Vagina (tissue), 2 donors: ENCODE measurements at regions not wholly inside any gene's neighbourhood (a gene's known extent, or its start where the extent isn't known, plus 50 kb on each side); places are given as distances from the start of the nearest gene placed in this dataset.

ENCODE experiments used
- CTCF ChIP-seq, 3 experiments: fragments of 450-650 bp in 2 of 3; fragments of 200-600 bp in 1 of 3; sonication (generic) in 1 of 3; IDR thresholded peaks; one replicate each; pipeline ENCODE4 v1.5.1; 2017 to 2019; ENCODE audit warnings: antibody characterized with exemption in 3 of 3, mild to moderate bottlenecking in 2 of 3, moderate library complexity in 2 of 3
- POLR2A ChIP-seq, 2 donors: fragments of 450-650 bp; IDR thresholded peaks; one replicate each; pipeline ENCODE4 v1.6.1; 2017; ENCODE audit warnings: antibody characterized with exemption in 2 of 2, mild to moderate bottlenecking in 2 of 2, moderate library complexity in 2 of 2
- POLR2AphosphoS5 ChIP-seq, 2 donors: sonication (generic); formaldehyde crosslinking; IDR thresholded peaks; one replicate each; pipeline ENCODE4 v1.9.0; 2017; ENCODE audit warnings: antibody characterized with exemption in 2 of 2, mild to moderate bottlenecking in 2 of 2, low read depth in 1 of 2; ENCODE audit not compliant: insufficient read depth in 1 of 2

GRCh38 chr3:95351158-95351557, 1288.3 kb downstream of the NSUN3 start:
- TF ChIP-seq CTCF (IDR thresholded peaks at IDR 0.05) = no peak
- no peak for TF ChIP-seq POLR2A (IDR thresholded peaks at IDR 0.05)
- TF ChIP-seq POLR2AphosphoS5 (IDR thresholded peaks at IDR 0.05; ENCODE audit: insufficient read depth in 1 of 2, low read depth in 1 of 2) = no peak
